ENCODE measurements at regions not wholly inside any gene's neighbourhood (a gene's known extent, or its start where the extent isn't known, plus 50 kb on each side); places are given as distances from the start of the nearest gene placed in this dataset.

- Histone ChIP-seq H3K4me1 (peaks cover 0 to 24% (median 0%) of the 10 kb centered on the region in 9 donors), H3K36me3 (no peaks in the 10 kb centered on the region), H3K9me3 (no peaks in the 10 kb centered on the region), H3K27ac (no peak overlapping the region), H3K27me3 (no peaks in the 10 kb centered on the region), H3K4me3 (no peak overlapping the region)
- TF ChIP-seq CTCF (IDR thresholded peaks at IDR 0.05): no peak
- WGBS, 2 donors: 94 to 95% methylated on average over 2 of the region's 2 CpGs
- no peak for DNase-seq
- no peak for ATAC-seq
- intact Hi-C loops (cut with DNase I): no loop called here
Measured at GRCh38 chr1:183704131-183704530, 51.0 kb upstream of the APOBEC4 start.

Data from heart right ventricle (tissue), 16 donors.